ENCODE measurements at regions not wholly inside any gene's neighbourhood (a gene's known extent, or its start where the extent isn't known, plus 50 kb on each side); places are given as distances from the start of the nearest gene placed in this dataset.

- Histone ChIP-seq H2AFZ (no peak overlapping the region), H3K9me3 (ENCODE audit: low read depth) (no peaks in the 10 kb centered on the region), H3K4me3 (no peak overlapping the region), H3K27ac (no peak overlapping the region), H3K4me2 (no peak overlapping the region), H3K79me2 (no peaks in the 10 kb centered on the region), H4K20me1 (ENCODE audit: insufficient read depth, poor library complexity, severe bottlenecking) (no peaks in the 10 kb centered on the region), H3K27me3 (no peaks in the 10 kb centered on the region), H3K36me3 (replicated peaks; ENCODE audit: insufficient read depth, low read depth) (no peaks in the 10 kb centered on the region), H3K9me2 (replicated peaks; ENCODE audit: insufficient read depth) (no peaks in the 10 kb centered on the region), H3K4me1 (ENCODE audit: insufficient read depth) (no peaks in the 10 kb centered on the region)
- DNase-seq (ENCODE audit: low spot score), result no peak
- WGBS (ENCODE audit: low lambda C conversion rate, missing lambda C conversion rate), result 90% methylated on average over 2 of the region's 2 CpGs
- TF ChIP-seq EZH2 (IDR thresholded peaks at IDR 0.05; ENCODE audit: borderline replicate concordance), result no peak
- TF ChIP-seq EZH2phosphoT487 (IDR thresholded peaks at IDR 0.05; ENCODE audit: low read depth, severe bottlenecking, unreplicated experiment), result no peak
- TF ChIP-seq CTCF (IDR thresholded peaks at IDR 0.05; ENCODE audit: poor library complexity), result no peak
Observed at GRCh38 chr7:50943482-50943881, 160.8 kb upstream of the GRB10 start.

GRCh38 chr7:50941525-50941924 is 158.8 kb upstream of the GRB10 start:
- 97% methylated on average over 4 of the region's 4 CpGs for whole genome bisulfite sequencing (ENCODE audit: low lambda C conversion rate, missing lambda C conversion rate)
- no peak for DNase-seq (ENCODE audit: low spot score)
- no peaks in the 10 kb centered on the region for H3K9me3 ChIP-seq (ENCODE audit: low read depth)
- no peaks in the 10 kb centered on the region for H4K20me1 ChIP-seq (ENCODE audit: insufficient read depth, poor library complexity, severe bottlenecking)
- no peak overlapping the region for H3K4me2 ChIP-seq
- H3K4me3 ChIP-seq, result no peak overlapping the region
- TF ChIP-seq EZH2 (IDR thresholded peaks at IDR 0.05; ENCODE audit: borderline replicate concordance) (no peak), CTCF (IDR thresholded peaks at IDR 0.05; ENCODE audit: poor library complexity) (no peak), EZH2phosphoT487 (IDR thresholded peaks at IDR 0.05; ENCODE audit: low read depth, severe bottlenecking, unreplicated experiment) (no peak)
- no peaks in the 10 kb centered on the region for H3K27me3 ChIP-seq
- no peak overlapping the region for H2AFZ ChIP-seq
- H3K4me1 ChIP-seq (ENCODE audit: insufficient read depth), result no peaks in the 10 kb centered on the region
- no peaks in the 10 kb centered on the region for H3K9me2 ChIP-seq (replicated peaks; ENCODE audit: insufficient read depth)
- no peaks in the 10 kb centered on the region for H3K79me2 ChIP-seq
- H3K36me3 ChIP-seq (replicated peaks; ENCODE audit: insufficient read depth, low read depth), result no peaks in the 10 kb centered on the region
- no peak overlapping the region for H3K27ac ChIP-seq

GRCh38 chr7:50940621-50941020 is 157.9 kb upstream of the GRB10 start:
- DNase-seq (ENCODE audit: low spot score), result no peak
- H2AFZ ChIP-seq, result no peak overlapping the region
- no peaks in the 10 kb centered on the region for H3K4me1 ChIP-seq (ENCODE audit: insufficient read depth)
- no peaks in the 10 kb centered on the region for H3K36me3 ChIP-seq (replicated peaks; ENCODE audit: insufficient read depth, low read depth)
- no peak overlapping the region for H3K4me3 ChIP-seq
- H3K4me2 ChIP-seq, result no peak overlapping the region
- H4K20me1 ChIP-seq (ENCODE audit: insufficient read depth, poor library complexity, severe bottlenecking), result no peaks in the 10 kb centered on the region
- no peaks in the 10 kb centered on the region for H3K9me3 ChIP-seq (ENCODE audit: low read depth)
- H3K27me3 ChIP-seq, result no peaks in the 10 kb centered on the region
- 64% methylated on average over 6 of the region's 6 CpGs for WGBS (ENCODE audit: low lambda C conversion rate, missing lambda C conversion rate)
- H3K9me2 ChIP-seq (replicated peaks; ENCODE audit: insufficient read depth), result no peaks in the 10 kb centered on the region
- TF ChIP-seq EZH2 (IDR thresholded peaks at IDR 0.05; ENCODE audit: borderline replicate concordance), result no peak
- TF ChIP-seq CTCF (IDR thresholded peaks at IDR 0.05; ENCODE audit: poor library complexity), result no peak
- TF ChIP-seq EZH2phosphoT487 (IDR thresholded peaks at IDR 0.05; ENCODE audit: low read depth, severe bottlenecking, unreplicated experiment), result no peak
- H3K79me2 ChIP-seq, result no peaks in the 10 kb centered on the region
- no peak overlapping the region for H3K27ac ChIP-seq

- Histone ChIP-seq H3K9me2 (replicated peaks; ENCODE audit: insufficient read depth) (no peaks in the 10 kb centered on the region), H3K27ac (no peak overlapping the region), H3K9me3 (ENCODE audit: low read depth) (no peaks in the 10 kb centered on the region), H4K20me1 (ENCODE audit: insufficient read depth, poor library complexity, severe bottlenecking) (no peaks in the 10 kb centered on the region), H3K4me1 (ENCODE audit: insufficient read depth) (no peaks in the 10 kb centered on the region), H3K4me2 (no peak overlapping the region), H3K27me3 (no peaks in the 10 kb centered on the region), H3K36me3 (replicated peaks; ENCODE audit: insufficient read depth, low read depth) (no peaks in the 10 kb centered on the region), H3K79me2 (no peaks in the 10 kb centered on the region), H2AFZ (no peak overlapping the region), H3K4me3 (no peak overlapping the region)
- no peak for DNase-seq (ENCODE audit: low spot score)
- TF ChIP-seq EZH2phosphoT487 (IDR thresholded peaks at IDR 0.05; ENCODE audit: low read depth, severe bottlenecking, unreplicated experiment), result no peak
- no peak for TF ChIP-seq CTCF (IDR thresholded peaks at IDR 0.05; ENCODE audit: poor library complexity)
- TF ChIP-seq EZH2 (IDR thresholded peaks at IDR 0.05; ENCODE audit: borderline replicate concordance), result no peak
- WGBS (ENCODE audit: low lambda C conversion rate, missing lambda C conversion rate), result 55% methylated on average over 4 of the region's 4 CpGs
Observed at GRCh38 chr7:50939021-50939420, 156.3 kb upstream of the GRB10 start.
